H9 (cell line): ENCODE measurements at regions not wholly inside any gene's neighbourhood (a gene's known extent, or its start where the extent isn't known, plus 50 kb on each side); places are given as distances from the start of the nearest gene placed in this dataset.

ENCODE experiments used
- DNase-seq: peaks from one replicate; pipeline ENCODE4 v3.0.0-alpha.2; 2017
- H2AFZ ChIP-seq: one replicate; pipeline ENCODE4 v1.6.1; 2013; ENCODE audit warnings: mild to moderate bottlenecking, low read length, control low read depth, moderate library complexity
- H2AK5ac ChIP-seq: 2 replicates; pipeline ENCODE4 v1.6.1; 2013; ENCODE audit warnings: low read length, control low read depth, mixed read lengths; ENCODE audit not compliant: insufficient read length
- H2BK120ac ChIP-seq: one replicate; pipeline ENCODE4 v1.6.1; 2013; ENCODE audit warnings: low read depth, mild to moderate bottlenecking, low read length, control low read depth, inconsistent platforms; ENCODE audit not compliant: poor library complexity, severe bottlenecking
- H2BK12ac ChIP-seq: 2 replicates; pipeline ENCODE4 v1.6.1; 2013; ENCODE audit warnings: low read length, control low read depth, mixed read lengths, low read depth; ENCODE audit not compliant: insufficient read length
- H2BK15ac ChIP-seq: 2 replicates; pipeline ENCODE4 v1.6.1; 2013; ENCODE audit warnings: low read depth, low read length, control low read depth
- H2BK20ac ChIP-seq: one replicate; pipeline ENCODE4 v1.6.1; 2013; ENCODE audit warnings: low read depth, mild to moderate bottlenecking, low read length, control low read depth, inconsistent platforms; ENCODE audit not compliant: poor library complexity, severe bottlenecking
- H2BK5ac ChIP-seq: 2 replicates; pipeline ENCODE4 v1.6.1; 2013; ENCODE audit warnings: low read length, control low read depth, mixed read lengths; ENCODE audit not compliant: insufficient read length
- H3K14ac ChIP-seq: 2 replicates; pipeline ENCODE4 v1.6.1; 2013; ENCODE audit warnings: low read length, control low read depth; ENCODE audit not compliant: insufficient read depth
- H3K18ac ChIP-seq: 2 replicates; pipeline ENCODE4 v1.6.1; 2013; ENCODE audit warnings: low read depth, mild to moderate bottlenecking, mixed read lengths, low read length, control low read depth; ENCODE audit not compliant: insufficient read length
- H3K23ac ChIP-seq: 2 replicates; pipeline ENCODE4 v1.6.1; 2013; ENCODE audit warnings: low read length, control low read depth, mixed read lengths, low read depth; ENCODE audit not compliant: insufficient read length
- H3K23me2 ChIP-seq: 2 replicates; pipeline ENCODE4 v1.6.1; 2013; ENCODE audit warnings: low read depth, mild to moderate bottlenecking, mixed read lengths, low read length, control low read depth; ENCODE audit not compliant: insufficient read length, poor library complexity, severe bottlenecking
- H3K27ac ChIP-seq: 2 replicates; pipeline ENCODE4 v1.5.1; 2013; ENCODE audit warnings: low read length, control low read depth, mixed read lengths, low read depth; ENCODE audit not compliant: insufficient read length
- H3K27me3 ChIP-seq: 2 replicates; pipeline ENCODE4 v1.6.1; 2013; ENCODE audit warnings: low read length, control low read depth, inconsistent platforms; ENCODE audit not compliant: insufficient read depth
- H3K4ac ChIP-seq: 2 replicates; pipeline ENCODE4 v1.6.1; 2013; ENCODE audit warnings: low read depth, mild to moderate bottlenecking, control low read depth, inconsistent platforms, low read length, moderate library complexity
- H3K4me1 ChIP-seq: 2 replicates; pipeline ENCODE4 v1.6.1; 2013; ENCODE audit warnings: low read length, control low read depth, inconsistent platforms; ENCODE audit not compliant: insufficient read depth
- H3K4me2 ChIP-seq: 2 replicates; pipeline ENCODE4 v1.6.1; 2013; ENCODE audit warnings: low read length, control low read depth, mixed read lengths; ENCODE audit not compliant: insufficient read length, insufficient read depth
- H3K56ac ChIP-seq: 2 replicates; pipeline ENCODE4 v1.6.1; 2013; ENCODE audit warnings: low read depth, mild to moderate bottlenecking, mixed read lengths, low read length, control low read depth; ENCODE audit not compliant: insufficient read length
- H3K79me1 ChIP-seq: 2 replicates; pipeline ENCODE4 v1.6.1; 2013; ENCODE audit warnings: low read depth, mild to moderate bottlenecking, moderate library complexity, low read length, control low read depth, inconsistent platforms; ENCODE audit not compliant: insufficient read depth, poor library complexity, severe bottlenecking
- H3K79me2 ChIP-seq: 2 replicates; pipeline ENCODE4 v1.6.1; 2013; ENCODE audit warnings: low read length, control low read depth, inconsistent platforms; ENCODE audit not compliant: insufficient read depth
- H3K9ac ChIP-seq: 2 replicates; pipeline ENCODE4 v1.6.1; 2013; ENCODE audit warnings: low read length, control low read depth, mixed read lengths; ENCODE audit not compliant: insufficient read length; ENCODE audit errors: extremely low read depth
- H3K9me3 ChIP-seq: one replicate; pipeline ENCODE4 v1.6.1; 2013; ENCODE audit warnings: low read depth, low read length, inconsistent platforms; ENCODE audit not compliant: control insufficient read depth
- H3T11ph ChIP-seq: one replicate; pipeline ENCODE4 v1.6.1; 2013; ENCODE audit warnings: mild to moderate bottlenecking, low read length, control low read depth, inconsistent platforms
- H4K20me1 ChIP-seq: one replicate; pipeline ENCODE4 v1.6.1; 2013; ENCODE audit not compliant: control insufficient read depth, insufficient read length, insufficient read depth
- H4K5ac ChIP-seq: 2 replicates; pipeline ENCODE4 v1.6.1; 2013; ENCODE audit warnings: low read depth, mild to moderate bottlenecking, mixed read lengths, low read length, control low read depth; ENCODE audit not compliant: insufficient read length
- H4K8ac ChIP-seq: replicated peaks from 2 replicates; pipeline ENCODE4 v1.6.1; 2013; ENCODE audit warnings: low read length, control low read depth, mixed read lengths, low read depth; ENCODE audit not compliant: insufficient read length
- H4K91ac ChIP-seq: 2 replicates; pipeline ENCODE4 v1.6.1; 2013; ENCODE audit warnings: low read depth, mild to moderate bottlenecking, moderate library complexity, mixed read lengths, low read length, control low read depth; ENCODE audit not compliant: insufficient read length
- H3K27ac Mint-ChIP-seq, 3 experiments: 2 replicates in 2 of 3; 3 replicates in 1 of 3; pipeline ENCODE4 v1.8.0; 2020 to 2021; ENCODE audit warnings: mixed read lengths in 3 of 3, mild to moderate bottlenecking in 1 of 3, moderate library complexity in 1 of 3
- H3K27me3 Mint-ChIP-seq: 2 replicates; pipeline ENCODE4 v1.8.0; 2021; ENCODE audit warnings: low read depth, mild to moderate bottlenecking, moderate library complexity, mixed read lengths
- H3K36me3 Mint-ChIP-seq, 3 experiments: 2 replicates in 2 of 3; 3 replicates in 1 of 3; pipeline ENCODE4 v1.8.0; 2020 to 2021; ENCODE audit warnings: low read depth in 3 of 3, mixed read lengths in 3 of 3; ENCODE audit not compliant: insufficient read depth in 1 of 3
- H3K4me1 Mint-ChIP-seq, 2 experiments: 2 replicates each; pipeline ENCODE4 v1.8.0; 2020; ENCODE audit warnings: mixed read lengths in 2 of 2
- H3K4me3 Mint-ChIP-seq, 2 experiments: 2 replicates in 1 of 2; 3 replicates in 1 of 2; pipeline ENCODE4 v1.8.0; 2020 to 2021; ENCODE audit warnings: mild to moderate bottlenecking in 2 of 2, mixed read lengths in 2 of 2, moderate library complexity in 1 of 2
- H3K9me3 Mint-ChIP-seq, 2 experiments: 2 replicates in 1 of 2; 3 replicates in 1 of 2; pipeline ENCODE4 v1.8.0; 2020; ENCODE audit warnings: mild to moderate bottlenecking in 2 of 2, mixed read lengths in 2 of 2, moderate library complexity in 1 of 2
- WGBS: extraction: QIAGEN DNeasy Blood & Tissue Kit; methylation state at CpG from one replicate; pipeline ENCODE4 v1.1.7; 2013; ENCODE audit warnings: missing lambda C conversion rate, low lambda C conversion rate, mixed read lengths; ENCODE audit not compliant: insufficient read length; ENCODE audit errors: extremely low coverage; 5-methylcytosine and 5-hydroxymethylcytosine counted together
- TF ChIP-seq, protein P1 (sequence below): fragments of 200-600 bp; sonication (generic); conservative IDR thresholded peaks from 3 replicates; pipeline ENCODE4 v1.8.0; 2021; ENCODE audit warnings: antibody characterized with exemption, mild to moderate bottlenecking

DNA sequence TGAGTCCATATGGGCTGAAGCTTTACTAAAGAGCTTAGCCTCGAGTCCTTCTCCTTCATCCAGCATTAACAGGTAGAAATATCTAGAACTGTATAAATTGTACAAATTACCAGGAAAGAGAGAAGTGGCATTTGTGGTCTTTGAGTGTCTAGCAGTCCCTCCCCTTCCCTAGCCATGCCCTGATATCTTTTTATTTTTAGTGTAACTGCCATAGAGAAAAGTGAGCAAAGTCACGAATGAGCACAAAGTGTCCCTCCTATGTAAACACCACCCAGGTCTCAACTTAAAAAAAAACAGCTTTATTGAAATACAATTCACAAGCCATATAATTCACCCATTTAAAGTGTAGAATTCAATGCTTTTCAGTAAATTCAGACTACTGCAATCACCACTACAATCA is 339.0 kb upstream of the ZMIZ1 start:
- Histone ChIP-seq H2AK5ac (no peak overlapping the region), H3K9me3 (no peaks in the 10 kb centered on the region), H3K23ac (no peak overlapping the region), H2BK12ac (no peak overlapping the region), H3K9ac (no peak overlapping the region), H3K79me2 (no peaks in the 10 kb centered on the region), H3K14ac (no peak overlapping the region), H2BK120ac (no peak overlapping the region), H3K4ac (no peak overlapping the region), H3K79me1 (no peaks in the 10 kb centered on the region), H3K18ac (no peak overlapping the region), H3K27ac (no peak overlapping the region), H3K56ac (no peak overlapping the region), H3K27me3 (no peaks in the 10 kb centered on the region; the same call in 1 of the 2 replicates), H3K4me1 (no peaks in the 10 kb centered on the region), H3K4me2 (no peak overlapping the region), H2BK20ac (no peak overlapping the region), H3K23me2 (no peaks in the 10 kb centered on the region), H2BK15ac (no peak overlapping the region), H3T11ph (no peak overlapping the region), H4K5ac (no peak overlapping the region), H4K20me1 (no peaks in the 10 kb centered on the region), H4K8ac (no peak overlapping the region), H4K91ac (no peak overlapping the region), H2AFZ (no peak overlapping the region), H2BK5ac (no peak overlapping the region)
- H3K4me1 Mint-ChIP-seq: no peaks in the 10 kb centered on the region
- TF ChIP-seq, protein P1, sequence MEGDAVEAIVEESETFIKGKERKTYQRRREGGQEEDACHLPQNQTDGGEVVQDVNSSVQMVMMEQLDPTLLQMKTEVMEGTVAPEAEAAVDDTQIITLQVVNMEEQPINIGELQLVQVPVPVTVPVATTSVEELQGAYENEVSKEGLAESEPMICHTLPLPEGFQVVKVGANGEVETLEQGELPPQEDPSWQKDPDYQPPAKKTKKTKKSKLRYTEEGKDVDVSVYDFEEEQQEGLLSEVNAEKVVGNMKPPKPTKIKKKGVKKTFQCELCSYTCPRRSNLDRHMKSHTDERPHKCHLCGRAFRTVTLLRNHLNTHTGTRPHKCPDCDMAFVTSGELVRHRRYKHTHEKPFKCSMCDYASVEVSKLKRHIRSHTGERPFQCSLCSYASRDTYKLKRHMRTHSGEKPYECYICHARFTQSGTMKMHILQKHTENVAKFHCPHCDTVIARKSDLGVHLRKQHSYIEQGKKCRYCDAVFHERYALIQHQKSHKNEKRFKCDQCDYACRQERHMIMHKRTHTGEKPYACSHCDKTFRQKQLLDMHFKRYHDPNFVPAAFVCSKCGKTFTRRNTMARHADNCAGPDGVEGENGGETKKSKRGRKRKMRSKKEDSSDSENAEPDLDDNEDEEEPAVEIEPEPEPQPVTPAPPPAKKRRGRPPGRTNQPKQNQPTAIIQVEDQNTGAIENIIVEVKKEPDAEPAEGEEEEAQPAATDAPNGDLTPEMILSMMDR: no peak
- H3K4me3 Mint-ChIP-seq: no peak overlapping the region
- no peak for DNase-seq
- H3K27ac Mint-ChIP-seq: no peak overlapping the region
- no peaks in the 10 kb centered on the region for H3K9me3 Mint-ChIP-seq
- H3K27me3 Mint-ChIP-seq: peaks cover 42% of the 10 kb centered on the region
- WGBS: no CpG with 5 or more reads among the region's 2 CpGs
- no peaks in the 10 kb centered on the region for H3K36me3 Mint-ChIP-seq
